HepG2 (cell line): ENCODE measurements at regions not wholly inside any gene's neighbourhood (a gene's known extent, or its start where the extent isn't known, plus 50 kb on each side); places are given as distances from the start of the nearest gene placed in this dataset.

Experiments used
- GABPB1 ChIP-seq: IDR thresholded peaks from 2 replicates; pipeline ENCODE4 v1.6.1; 2016; ENCODE audit warnings: mild to moderate bottlenecking, missing genetic modification reagents, moderate library complexity, missing compliant biosample characterization
- ZBTB7A ChIP-seq: sonication (generic); formaldehyde crosslinking; IDR thresholded peaks from 2 replicates; pipeline ENCODE4 v1.8.0; 2022; ENCODE audit warnings: mild to moderate bottlenecking, missing genetic modification reagents
- ZMYM2 ChIP-seq: sonication (generic); formaldehyde crosslinking; IDR thresholded peaks from 2 replicates; pipeline ENCODE4 v1.8.0; 2022; ENCODE audit warnings: mild to moderate bottlenecking, missing genetic modification reagents
- ZNF512 ChIP-seq: sonication (generic); formaldehyde crosslinking; IDR thresholded peaks from 2 replicates; pipeline ENCODE4 v1.4.0; 2020; ENCODE audit warnings: mild to moderate bottlenecking, missing genetic modification reagents
- ZNF687 ChIP-seq: sonication (generic); formaldehyde crosslinking; IDR thresholded peaks from 2 replicates; pipeline ENCODE4 v1.5.1; 2020; ENCODE audit warnings: mild to moderate bottlenecking, missing genetic modification reagents, moderate library complexity
- ZNF891 ChIP-seq: sonication (generic); formaldehyde crosslinking; IDR thresholded peaks from 2 replicates; pipeline ENCODE4 v1.5.0; 2020; ENCODE audit warnings: mild to moderate bottlenecking, missing genetic modification reagents
- TF ChIP-seq, protein P1 (sequence below): sonication (generic); formaldehyde crosslinking; IDR thresholded peaks from 2 replicates; pipeline ENCODE4 v1.4.0; 2020; ENCODE audit warnings: missing genetic modification reagents, borderline replicate concordance

DNA sequence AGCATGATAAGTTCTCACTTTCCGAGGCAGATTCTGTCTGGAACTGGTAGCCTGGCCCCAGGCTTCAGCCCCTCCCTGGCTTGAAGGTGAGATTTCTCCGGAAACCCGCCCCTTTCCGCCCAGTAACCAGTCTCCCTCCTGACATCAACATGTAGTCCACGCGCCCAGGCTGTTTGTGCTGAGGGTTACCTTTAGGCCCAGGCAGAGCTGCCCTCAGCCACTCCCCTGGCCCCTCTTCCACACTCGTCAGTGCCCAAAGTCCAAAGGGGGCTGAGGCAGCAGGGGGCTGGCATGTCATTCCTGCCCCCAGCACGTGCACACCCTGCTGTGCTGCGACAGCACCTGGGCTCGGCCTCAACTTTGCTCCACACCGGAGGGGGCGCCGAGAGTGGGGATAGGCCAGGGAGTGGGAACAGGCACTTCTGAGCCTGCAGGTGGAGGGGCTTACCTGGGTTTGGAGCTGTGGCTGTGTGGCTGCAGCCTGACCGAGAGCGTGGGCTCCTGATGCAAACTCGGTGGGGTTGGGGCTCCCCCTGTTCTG is 69.5 kb upstream of the ANK2 start (continued):
- TF ChIP-seq ZNF891 (CRISPR knock-in tag) (0 out of 2 replicates have a peak, but pooled peaks have one; percentile 44), ZNF512 (CRISPR knock-in tag) (no peak), ZBTB7A (0 out of 2 replicates have a peak, but pooled peaks have one; percentile 32), ZMYM2 (CRISPR knock-in tag) (no peak), GABPB1 (CRISPR knock-in tag) (peak; percentile 29; the same call in 1 of the 2 replicates), ZNF687 (peak; percentile 52)
- TF ChIP-seq, protein P1, sequence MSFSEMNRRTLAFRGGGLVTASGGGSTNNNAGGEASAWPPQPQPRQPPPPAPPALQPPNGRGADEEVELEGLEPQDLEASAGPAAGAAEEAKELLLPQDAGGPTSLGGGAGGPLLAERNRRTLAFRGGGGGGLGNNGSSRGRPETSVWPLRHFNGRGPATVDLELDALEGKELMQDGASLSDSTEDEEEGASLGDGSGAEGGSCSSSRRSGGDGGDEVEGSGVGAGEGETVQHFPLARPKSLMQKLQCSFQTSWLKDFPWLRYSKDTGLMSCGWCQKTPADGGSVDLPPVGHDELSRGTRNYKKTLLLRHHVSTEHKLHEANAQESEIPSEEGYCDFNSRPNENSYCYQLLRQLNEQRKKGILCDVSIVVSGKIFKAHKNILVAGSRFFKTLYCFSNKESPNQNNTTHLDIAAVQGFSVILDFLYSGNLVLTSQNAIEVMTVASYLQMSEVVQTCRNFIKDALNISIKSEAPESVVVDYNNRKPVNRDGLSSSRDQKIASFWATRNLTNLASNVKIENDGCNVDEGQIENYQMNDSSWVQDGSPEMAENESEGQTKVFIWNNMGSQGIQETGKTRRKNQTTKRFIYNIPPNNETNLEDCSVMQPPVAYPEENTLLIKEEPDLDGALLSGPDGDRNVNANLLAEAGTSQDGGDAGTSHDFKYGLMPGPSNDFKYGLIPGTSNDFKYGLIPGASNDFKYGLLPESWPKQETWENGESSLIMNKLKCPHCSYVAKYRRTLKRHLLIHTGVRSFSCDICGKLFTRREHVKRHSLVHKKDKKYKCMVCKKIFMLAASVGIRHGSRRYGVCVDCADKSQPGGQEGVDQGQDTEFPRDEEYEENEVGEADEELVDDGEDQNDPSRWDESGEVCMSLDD = no peak
